ENCODE measurements at regions not wholly inside any gene's neighbourhood (a gene's known extent, or its start where the extent isn't known, plus 50 kb on each side); places are given as distances from the start of the nearest gene placed in this dataset.
"Not testable (repeated sequence)": the region's sequence is repeated elsewhere in the genome, so short reads cannot be mapped to it uniquely, and the experiment has no call there.

GRCh38 chr17:77786740-77787505, 171.6 kb upstream of the TNRC6C start:
- DNase-seq = no peak

- DNase-seq = no peak
Observed at GRCh38 chr17:77790143-77790829, 168.2 kb upstream of the TNRC6C start.

DNA sequence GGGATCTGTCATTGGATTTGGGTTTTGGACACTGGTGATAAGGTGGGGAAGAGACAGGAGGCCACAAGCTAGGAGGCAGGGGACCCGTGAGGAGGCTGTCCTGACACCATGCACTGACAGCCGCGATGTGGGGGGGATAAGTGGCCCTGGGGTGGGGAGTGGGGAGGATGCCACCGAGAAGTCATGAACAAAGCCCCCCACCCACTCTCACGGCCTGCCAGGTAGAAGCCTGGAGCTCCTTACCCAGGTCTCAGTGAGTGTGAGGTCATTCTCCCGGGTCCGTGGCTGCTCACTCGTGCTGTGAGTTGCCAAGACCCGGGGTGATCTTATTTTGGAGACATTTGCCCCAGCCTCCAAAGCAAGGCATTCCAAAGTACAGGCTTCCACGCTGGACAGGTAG, 165.9 kb upstream of the TNRC6C start:
- DNase-seq = no peak

DNA sequence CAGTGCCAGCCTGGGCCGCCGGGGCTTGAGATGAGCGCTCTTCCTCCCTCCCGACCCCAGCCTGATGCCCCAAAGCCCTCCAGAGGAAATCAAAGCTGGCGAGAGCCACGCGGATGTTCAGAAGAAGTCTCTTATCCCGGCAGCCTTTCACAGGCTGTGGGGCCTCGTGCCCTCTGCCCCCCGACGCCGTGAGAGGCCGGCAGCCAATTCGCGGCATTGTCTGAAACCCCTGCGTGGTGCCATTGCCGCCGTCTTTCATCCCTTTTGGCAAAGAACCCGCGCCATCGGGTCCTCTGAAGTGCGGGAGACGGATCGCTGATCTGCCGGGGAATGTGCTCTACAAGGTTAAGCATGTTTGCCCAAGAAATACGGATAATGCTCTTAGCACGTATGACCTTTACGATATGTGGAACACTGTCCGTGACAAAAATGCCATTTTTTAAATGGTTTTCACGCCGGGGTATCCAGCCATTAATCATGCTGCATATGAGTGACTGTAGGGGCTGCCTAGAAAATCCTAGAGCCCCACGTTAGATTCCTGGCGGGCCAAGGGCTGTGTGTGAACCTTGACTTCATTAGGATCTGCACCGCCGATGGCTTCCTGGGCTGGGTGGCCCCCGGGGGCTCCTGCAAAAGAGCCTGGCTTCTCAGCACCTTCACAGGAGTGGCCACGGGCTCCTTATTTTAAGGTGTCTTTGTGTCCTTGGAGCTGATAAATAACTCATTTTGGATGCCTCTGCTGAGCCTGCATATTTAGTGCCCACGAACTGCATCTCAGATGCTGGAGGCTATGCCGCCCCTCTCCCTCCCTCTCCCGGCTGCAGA, 165.1 kb upstream of the TNRC6C start:
- no peak for DNase-seq

DNA sequence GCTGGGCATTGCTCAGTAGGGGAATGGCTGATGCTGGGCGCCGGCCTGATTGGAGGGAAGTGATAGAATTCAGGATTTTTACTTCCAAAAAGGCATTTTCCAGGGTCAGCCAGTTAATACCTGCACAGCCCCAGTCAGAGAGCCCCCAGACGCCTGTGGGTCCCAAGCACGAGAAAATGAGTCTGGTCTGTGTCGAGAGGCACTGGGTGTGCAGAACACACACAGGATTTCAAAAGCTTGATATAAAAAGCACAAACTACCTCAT, 164.6 kb upstream of the TNRC6C start:
- peak; percentile 11 for DNase-seq

DNA sequence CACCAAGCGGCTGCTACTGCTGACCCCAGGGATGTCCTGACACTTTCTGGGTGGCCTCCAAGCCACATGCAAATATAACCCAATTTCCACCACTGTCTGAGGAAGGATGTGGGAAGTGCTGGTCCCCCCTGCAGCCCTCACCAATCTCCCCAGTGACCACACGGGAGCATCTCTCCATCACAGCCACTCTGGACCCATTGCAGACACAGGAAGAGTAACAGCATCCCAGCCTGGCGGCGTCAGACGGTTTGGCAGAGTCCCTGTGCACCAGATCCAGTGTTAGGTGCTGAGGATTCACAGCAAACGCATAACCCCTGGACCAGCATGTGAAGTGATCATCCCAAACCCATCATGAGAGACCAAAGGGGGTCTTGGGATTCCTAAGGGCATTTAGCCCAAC, 163.7 kb upstream of the TNRC6C start:
- no peak for DNase-seq

- DNase-seq = no peak
Observed at GRCh38 chr17:77795685-77796084, 162.8 kb upstream of the TNRC6C start.

- DNase-seq = no peak
Observed at GRCh38 chr17:77796176-77796860, 162.2 kb upstream of the TNRC6C start.

DNA sequence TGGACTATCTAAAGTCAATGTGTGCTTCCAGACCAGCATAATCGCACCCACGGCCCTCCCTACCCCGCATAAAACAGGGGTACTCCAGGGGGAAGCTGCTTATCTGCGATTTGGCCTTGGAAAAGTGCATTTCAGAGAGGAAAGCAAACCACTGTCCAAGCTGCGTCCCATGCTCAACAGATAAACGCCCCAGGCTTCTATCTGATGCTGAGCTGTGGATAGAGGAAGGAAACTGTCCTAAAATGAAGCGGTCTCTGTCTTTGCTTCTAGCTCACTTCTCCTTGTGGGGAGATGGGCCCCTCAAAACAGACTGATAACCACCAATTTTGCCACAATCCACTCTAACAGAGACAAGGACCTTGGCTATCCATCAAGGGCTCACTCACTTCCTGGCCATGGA, 160.5 kb upstream of the TNRC6C start:
- no peak for DNase-seq

- DNase-seq = peak; percentile 2
Observed at GRCh38 chr17:77798481-77798880, 160.0 kb upstream of the TNRC6C start.

- DNase-seq = peak; percentile 10
Observed at GRCh38 chr17:77800816-77801215, 157.7 kb upstream of the TNRC6C start.

DNA sequence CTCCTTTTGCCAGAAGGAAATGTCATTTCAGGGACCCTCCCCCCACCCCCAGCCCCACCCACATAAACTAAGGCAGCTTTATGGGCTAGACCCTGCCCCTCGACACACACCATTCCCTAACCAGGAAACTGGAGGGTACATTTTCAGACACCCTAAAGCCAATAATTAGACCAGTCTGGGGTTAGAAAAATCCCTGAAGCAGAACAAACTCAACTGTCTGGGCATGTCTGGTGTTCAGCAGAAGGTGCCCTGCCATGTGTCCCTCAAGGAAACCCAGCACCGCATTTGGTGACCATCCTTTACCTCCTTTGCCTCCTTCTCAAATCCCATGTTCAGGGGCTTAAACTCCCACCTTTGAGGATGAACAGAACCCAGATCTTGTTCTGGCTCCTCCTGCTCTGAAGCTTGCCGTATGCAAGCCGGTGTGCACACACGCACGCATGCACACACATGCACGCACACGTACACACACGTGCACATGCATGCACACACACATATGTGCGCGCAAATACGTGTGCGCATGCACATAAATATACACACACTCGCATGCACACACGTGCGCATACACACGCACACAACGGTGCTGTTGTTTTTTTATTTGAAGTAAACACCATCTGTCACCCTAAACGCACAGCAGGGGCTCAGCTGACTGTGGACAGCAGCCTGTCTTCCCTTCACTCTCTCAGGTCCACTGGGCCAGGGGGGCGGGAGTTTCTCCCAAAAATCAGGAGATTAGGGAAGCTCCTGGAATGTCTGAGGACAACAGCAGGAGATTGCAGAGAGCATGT, 156.8 kb upstream of the TNRC6C start:
- DNase-seq = peak; percentile 28

GRCh38 chr17:77802333-77802615, 156.2 kb upstream of the TNRC6C start:
- DNase-seq = no peak

- DNase-seq = peak; percentile 83
Observed at GRCh38 chr17:77802811-77803220, 155.7 kb upstream of the TNRC6C start.

- DNase-seq = peak; percentile 22
Observed at GRCh38 chr17:77803726-77804125, 154.8 kb upstream of the TNRC6C start.

- DNase-seq = no peak
Observed at GRCh38 chr17:77804796-77805426, 153.6 kb upstream of the TNRC6C start.

DNA sequence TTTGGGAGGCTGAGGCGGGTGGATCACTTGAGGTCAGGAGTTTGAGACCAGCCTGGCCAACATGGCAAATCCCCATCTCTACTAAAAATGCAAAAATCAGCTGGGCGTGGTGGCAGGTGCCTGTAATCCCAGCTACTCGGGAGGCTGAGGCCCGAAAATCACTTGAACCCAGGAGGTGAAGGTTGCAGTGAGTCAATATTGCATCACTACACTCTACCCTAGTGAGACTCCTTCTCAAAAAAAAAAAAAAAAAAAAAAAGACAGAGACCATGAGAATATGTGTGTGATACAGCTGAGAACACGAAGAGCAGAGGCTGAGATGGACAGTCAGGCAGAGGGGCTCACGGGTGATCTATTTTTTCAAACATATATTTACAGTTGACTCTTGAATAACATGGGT, 152.5 kb upstream of the TNRC6C start:
- not testable (repeated sequence) for DNase-seq

DNA sequence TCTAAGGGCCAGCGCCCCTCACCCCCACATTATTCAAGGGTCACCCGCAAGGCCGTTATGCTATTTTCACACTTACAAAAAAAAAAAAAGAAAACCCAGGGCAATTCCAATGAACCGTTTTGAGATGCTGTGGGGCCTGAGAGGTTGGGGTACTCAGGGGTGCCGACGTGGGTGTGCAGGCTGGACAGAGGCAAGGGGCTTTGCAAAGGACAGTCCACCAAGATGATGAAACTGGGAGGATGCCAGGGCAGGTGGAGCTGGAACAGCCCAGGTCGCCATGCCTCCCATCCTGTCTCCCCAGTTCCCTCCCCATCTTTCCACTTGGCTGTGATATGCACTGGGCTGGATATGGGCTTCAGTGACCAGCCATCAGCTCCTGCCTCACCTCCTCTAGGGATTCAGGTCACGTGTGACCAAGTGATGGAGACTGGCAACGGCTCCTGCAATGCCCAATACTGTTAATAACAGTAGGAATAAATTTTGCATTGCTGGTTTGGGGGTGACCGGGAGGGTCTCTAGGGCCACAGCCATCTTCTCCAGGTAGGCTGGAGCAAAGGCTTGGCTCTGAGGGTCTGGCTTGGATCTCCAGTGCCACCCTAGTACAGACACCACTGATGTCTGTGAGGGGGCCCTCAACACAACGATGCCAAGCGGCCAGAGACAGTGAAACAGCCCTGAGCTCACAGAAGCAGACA, 151.3 kb upstream of the TNRC6C start:
- peak; percentile 18 for DNase-seq

- no peak for DNase-seq
Observed at GRCh38 chr17:77807746-77808441, 150.6 kb upstream of the TNRC6C start.

- DNase-seq = peak; percentile 10
Observed at GRCh38 chr17:77808686-77809425, 149.6 kb upstream of the TNRC6C start.
